Tibial nerve (tissue), 4 donors: ENCODE measurements at regions not wholly inside any gene's neighbourhood (a gene's known extent, or its start where the extent isn't known, plus 50 kb on each side); places are given as distances from the start of the nearest gene placed in this dataset.

Experiments used
- CTCF ChIP-seq, 5 experiments: fragments of 200-600 bp in 3 of 5; fragments of 450-650 bp in 2 of 5; sonication (generic) in 3 of 5; IDR thresholded peaks; one replicate each; pipeline ENCODE4 v1.5.1; 2016 to 2019; ENCODE audit warnings: antibody characterized with exemption in 5 of 5, mild to moderate bottlenecking in 3 of 5, moderate library complexity in 2 of 5
- EP300 ChIP-seq, 2 donors: sonication (generic); formaldehyde crosslinking; IDR thresholded peaks; one replicate each; pipeline ENCODE4 v1.6.1; 2017; ENCODE audit warnings: antibody characterized with exemption in 2 of 2, mild to moderate bottlenecking in 1 of 2
- POLR2A ChIP-seq, 2 donors: fragments of 450-650 bp; IDR thresholded peaks; one replicate each; pipeline ENCODE4 v1.6.1; 2017; ENCODE audit warnings: antibody characterized with exemption in 2 of 2, mild to moderate bottlenecking in 2 of 2, moderate library complexity in 2 of 2

DNA sequence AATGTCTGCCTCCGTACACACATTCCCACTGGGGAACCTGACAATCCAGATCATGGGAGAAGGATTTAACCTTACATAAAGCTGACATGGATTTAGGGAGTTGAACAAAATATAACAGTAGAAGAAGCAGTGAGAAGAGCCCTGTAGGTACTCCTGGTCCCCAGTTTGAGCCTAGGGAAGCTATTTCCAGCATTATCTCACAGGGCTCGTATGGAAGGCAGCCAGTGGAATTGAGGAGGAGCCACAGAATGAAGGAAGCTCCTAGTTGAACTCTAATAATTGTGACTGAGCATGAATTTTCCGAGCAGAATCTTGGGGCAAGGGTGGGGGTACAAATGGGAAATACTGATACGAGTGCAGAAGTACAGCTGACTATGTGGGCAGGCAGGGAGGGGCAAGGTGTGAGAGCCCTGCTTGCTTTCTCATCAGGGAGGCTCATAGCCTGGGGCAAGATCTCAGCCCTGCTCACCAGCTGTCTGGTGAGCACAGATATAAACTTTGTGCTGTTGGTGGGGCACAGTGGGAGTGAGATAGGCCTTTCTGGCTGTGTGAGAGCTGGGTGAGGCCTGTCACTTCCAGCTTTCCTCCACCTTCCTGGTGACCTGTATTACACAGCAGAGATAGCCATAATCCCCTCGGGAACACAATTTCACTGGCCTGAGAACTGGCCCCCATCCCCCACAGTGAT is 290.7 kb upstream of the IL12B start:
- TF ChIP-seq EP300 (IDR thresholded peaks at IDR 0.05) (no peak), CTCF (IDR thresholded peaks at IDR 0.05) (no peak), POLR2A (IDR thresholded peaks at IDR 0.05) (no peak)
